GM12892 (cell line): ENCODE measurements at regions not wholly inside any gene's neighbourhood (a gene's known extent, or its start where the extent isn't known, plus 50 kb on each side); places are given as distances from the start of the nearest gene placed in this dataset.

ENCODE experiments used
- DNase-seq: peaks from one replicate; pipeline ENCODE4 v3.0.0; 2011; ENCODE audit not compliant: insufficient read length
- FAIRE-seq: peaks from 2 replicates; lab custom pipeline; 2011; peaks lifted over from hg19 to GRCh38; lab: Jason Lieb, UNC
- POLR2A ChIP-seq: IDR thresholded peaks from 2 replicates; pipeline ENCODE4 v1.6.1; 2011; ENCODE audit warnings: low read depth, low read length, control low read depth
- POLR2AphosphoS5 ChIP-seq: IDR thresholded peaks from 2 replicates; pipeline ENCODE4 v1.6.1; 2011; ENCODE audit warnings: low read depth, low read length, control low read depth
- TAF1 ChIP-seq: IDR thresholded peaks from 2 replicates; pipeline ENCODE4 v1.6.1; 2011; ENCODE audit warnings: low read depth, mild to moderate bottlenecking, control low read depth, low read length, borderline replicate concordance

GRCh38 chr2:146158072-146158674 lies 1638.3 kb upstream of the ZEB2 start:
- no peak for TF ChIP-seq POLR2AphosphoS5
- no peak for TF ChIP-seq POLR2A
- no peak for TF ChIP-seq TAF1
- DNase-seq (no peak), FAIRE-seq (no peak)

- FAIRE-seq = no peak
- TF ChIP-seq POLR2AphosphoS5 = no peak
- TF ChIP-seq POLR2A = no peak
- TF ChIP-seq TAF1 = no peak
- no peak for DNase-seq
Measured at GRCh38 chr2:146147448-146148012, 1627.6 kb upstream of the ZEB2 start.

- TF ChIP-seq POLR2AphosphoS5 (no peak), TAF1 (no peak), POLR2A (no peak)
- DNase-seq (no peak), FAIRE-seq (no peak)
Measured at GRCh38 chr2:146143971-146144370, 1624.1 kb upstream of the ZEB2 start.

GRCh38 chr2:146138820-146139219 lies 1618.9 kb upstream of the ZEB2 start:
- no peak for FAIRE-seq
- no peak for DNase-seq
- TF ChIP-seq POLR2AphosphoS5 (no peak), TAF1 (no peak), POLR2A (no peak)

- DNase-seq = no peak
- no peak for FAIRE-seq
- no peak for TF ChIP-seq POLR2A
- TF ChIP-seq TAF1 = no peak
- TF ChIP-seq POLR2AphosphoS5 = no peak
Measured at GRCh38 chr2:146135245-146135644, 1615.3 kb upstream of the ZEB2 start.

- DNase-seq (no peak), FAIRE-seq (no peak)
- no peak for TF ChIP-seq TAF1
- no peak for TF ChIP-seq POLR2A
- TF ChIP-seq POLR2AphosphoS5 = no peak
Measured at GRCh38 chr2:146131785-146132184, 1611.9 kb upstream of the ZEB2 start.

- DNase-seq (no peak), FAIRE-seq (no peak)
- TF ChIP-seq TAF1 (no peak), POLR2A (no peak), POLR2AphosphoS5 (no peak)
Measured at GRCh38 chr2:146131048-146131447, 1611.1 kb upstream of the ZEB2 start.

GRCh38 chr2:146130290-146130689 lies 1610.4 kb upstream of the ZEB2 start:
- DNase-seq = no peak
- FAIRE-seq = no peak
- no peak for TF ChIP-seq TAF1
- no peak for TF ChIP-seq POLR2A
- TF ChIP-seq POLR2AphosphoS5 = no peak

- no peak for TF ChIP-seq TAF1
- TF ChIP-seq POLR2A = no peak
- TF ChIP-seq POLR2AphosphoS5 = no peak
- DNase-seq (no peak), FAIRE-seq (no peak)
Measured at GRCh38 chr2:146129231-146129630, 1609.3 kb upstream of the ZEB2 start.

GRCh38 chr2:146128216-146128615 lies 1608.3 kb upstream of the ZEB2 start:
- no peak for FAIRE-seq

GRCh38 chr2:146125551-146125950 lies 1605.6 kb upstream of the ZEB2 start:
- FAIRE-seq = no peak

More at GRCh38 chr2:146128216-146128615, 1608.3 kb upstream of the ZEB2 start:
- no peak for TF ChIP-seq POLR2AphosphoS5
- TF ChIP-seq TAF1 = no peak
- TF ChIP-seq POLR2A = no peak
- no peak for DNase-seq

GRCh38 chr2:146124741-146125140 lies 1604.8 kb upstream of the ZEB2 start:
- TF ChIP-seq POLR2A = no peak
- TF ChIP-seq POLR2AphosphoS5 = no peak
- TF ChIP-seq TAF1 = no peak
- FAIRE-seq (no peak), DNase-seq (no peak)

More at GRCh38 chr2:146125551-146125950, 1605.6 kb upstream of the ZEB2 start:
- no peak for TF ChIP-seq POLR2A
- no peak for TF ChIP-seq TAF1
- TF ChIP-seq POLR2AphosphoS5 = no peak
- no peak for DNase-seq

- no peak for FAIRE-seq
Measured at GRCh38 chr2:146123714-146124113, 1603.8 kb upstream of the ZEB2 start.

More at GRCh38 chr2:146123714-146124113, 1603.8 kb upstream of the ZEB2 start:
- DNase-seq = no peak
- TF ChIP-seq POLR2A = no peak
- TF ChIP-seq TAF1 = no peak
